Tibial artery (tissue), 4 donors: ENCODE measurements at regions not wholly inside any gene's neighbourhood (a gene's known extent, or its start where the extent isn't known, plus 50 kb on each side); places are given as distances from the start of the nearest gene placed in this dataset.

ENCODE experiments used
- DNase-seq, 2 donors: peaks; one replicate each; pipeline ENCODE4 v3.0.0-alpha.2; 2019
- H3K27ac ChIP-seq, 2 donors: fragments of 200-600 bp; sonication (generic) in 1 of 2; 1 replicate in 1 of 2; 2 replicates in 1 of 2; pipeline ENCODE4 v1.5.1; 2018 to 2019; ENCODE audit warnings: mild to moderate bottlenecking in 1 of 2
- H3K27me3 ChIP-seq, 2 donors: fragments of 200-600 bp; sonication (generic) in 1 of 2; one replicate each; pipeline versions ENCODE4 v1.5.1 to v1.6.0; 2016 to 2019
- H3K36me3 ChIP-seq, 3 donors: fragments of 200-600 bp; sonication (generic) in 2 of 3; one replicate each; pipeline ENCODE4 v1.5.1; 2016 to 2019; ENCODE audit warnings: mild to moderate bottlenecking in 2 of 3
- H3K4me1 ChIP-seq, 4 donors: fragments of 200-600 bp; sonication (generic) in 2 of 4; 1 replicate in 3 of 4; 2 replicates in 1 of 4; pipeline ENCODE4 v1.5.1; 2016 to 2019
- H3K4me3 ChIP-seq, 2 donors: fragments of 200-600 bp; sonication (generic) in 1 of 2; 1 replicate in 1 of 2; 2 replicates in 1 of 2; pipeline ENCODE4 v1.5.1; 2018 to 2019; ENCODE audit warnings: mild to moderate bottlenecking in 2 of 2
- H3K9me3 ChIP-seq, 3 donors: fragments of 200-600 bp; sonication (generic) in 1 of 3; one replicate each; pipeline ENCODE4 v1.5.1; 2016 to 2019
- CTCF ChIP-seq, 2 experiments: fragments of 200-600 bp in 1 of 2; fragments of 450-650 bp in 1 of 2; IDR thresholded peaks; one replicate each; pipeline ENCODE4 v1.5.1; 2017 to 2019; ENCODE audit warnings: antibody characterized with exemption in 2 of 2, mild to moderate bottlenecking in 1 of 2, moderate library complexity in 1 of 2
- intact Hi-C: fragments of 100-400 bp; cut with DNase I; formaldehyde crosslinking; loops from one replicate; pipeline ENCODE4 v1.15.0; 2023; ENCODE audit warnings: low total_unique reads

- peaks cover 0 to 3% of the 10 kb centered on the region in 2 donors for H3K27me3 ChIP-seq
- no peak overlapping the region for H3K4me3 ChIP-seq
- no peaks in the 10 kb centered on the region for H3K36me3 ChIP-seq
- no peak for TF ChIP-seq CTCF (IDR thresholded peaks at IDR 0.05)
- H3K9me3 ChIP-seq, result no peaks in the 10 kb centered on the region
- DNase-seq, result peak; percentile 17 to 44
- H3K4me1 ChIP-seq, result peaks cover 0 to 3% (median 0%) of the 10 kb centered on the region in 4 donors
- intact Hi-C loops, result no loop called here
- no peak overlapping the region for H3K27ac ChIP-seq
These were observed 806.3 kb downstream of the BRD1 start for GRCh38 chr22:49021131-49021925.

- Histone ChIP-seq H3K4me1 (peaks cover 0 to 12% (median 8%) of the 10 kb centered on the region in 4 donors), H3K27me3 (peaks cover 0 to 3% of the 10 kb centered on the region in 2 donors), H3K4me3 (no peak overlapping the region), H3K27ac (no peak overlapping the region), H3K9me3 (no peaks in the 10 kb centered on the region), H3K36me3 (no peaks in the 10 kb centered on the region)
- peak; percentile 11 to 32 for DNase-seq
- intact Hi-C loops, result no loop called here
- TF ChIP-seq CTCF (IDR thresholded peaks at IDR 0.05), result no peak
These were observed 807.6 kb downstream of the BRD1 start for GRCh38 chr22:49019737-49020713.

GRCh38 chr22:49018601-49019000 lies 809.1 kb downstream of the BRD1 start:
- DNase-seq, result peak; percentile 12 to 24
- H3K4me1 ChIP-seq, result peaks cover 0 to 26% (median 22%) of the 10 kb centered on the region in 4 donors

GRCh38 chr22:49017482-49018329 lies 810.0 kb downstream of the BRD1 start:
- Histone ChIP-seq H3K4me1 (peaks cover 0 to 35% (median 31%) of the 10 kb centered on the region in 4 donors), H3K36me3 (no peaks in the 10 kb centered on the region), H3K27ac (no peak overlapping the region), H3K9me3 (no peaks in the 10 kb centered on the region), H3K27me3 (no peaks in the 10 kb centered on the region), H3K4me3 (no peak overlapping the region)
- DNase-seq, result peak; percentile 12 to 54
- TF ChIP-seq CTCF (IDR thresholded peaks at IDR 0.05), result no peak
- intact Hi-C loops, result no loop called here

More at GRCh38 chr22:49018601-49019000, 809.1 kb downstream of the BRD1 start:
- TF ChIP-seq CTCF (IDR thresholded peaks at IDR 0.05), result no peak
- Histone ChIP-seq H3K36me3 (no peaks in the 10 kb centered on the region), H3K9me3 (no peaks in the 10 kb centered on the region), H3K27ac (no peak overlapping the region), H3K4me3 (no peak overlapping the region), H3K27me3 (no peaks in the 10 kb centered on the region)
- intact Hi-C loops, result no loop called here

- no peak for TF ChIP-seq CTCF (IDR thresholded peaks at IDR 0.05)
- Histone ChIP-seq H3K9me3 (no peaks in the 10 kb centered on the region), H3K4me1 (peaks cover 0 to 42% (median 37%) of the 10 kb centered on the region in 4 donors), H3K4me3 (no peak overlapping the region), H3K27ac (peak overlapping the region; percentile 36 to 71), H3K27me3 (no peaks in the 10 kb centered on the region), H3K36me3 (no peaks in the 10 kb centered on the region)
- DNase-seq, result peak; percentile 15 to 46
- intact Hi-C loops, result no loop called here
These were observed 810.7 kb downstream of the BRD1 start for GRCh38 chr22:49016909-49017481.
